ENCODE measurements at regions not wholly inside any gene's neighbourhood (a gene's known extent, or its start where the extent isn't known, plus 50 kb on each side); places are given as distances from the start of the nearest gene placed in this dataset.

GRCh38 chr4:82042042-82042441 lies 331.7 kb downstream of the HNRNPD start:
- no peak overlapping the region for H3K9ac ChIP-seq (ENCODE audit: insufficient read depth, low read length)
- H3K27ac ChIP-seq (ENCODE audit: insufficient read depth, low read length): no peak overlapping the region
- H3K27me3 ChIP-seq (ENCODE audit: control insufficient read depth, insufficient read depth, low read length): peaks cover 6% of the 10 kb centered on the region
- H3K79me2 ChIP-seq (ENCODE audit: control insufficient read depth, insufficient read depth, low read length): no peaks in the 10 kb centered on the region
- no peak overlapping the region for H2AFZ ChIP-seq (ENCODE audit: low read length)
- no peaks in the 10 kb centered on the region for H3K9me3 ChIP-seq (ENCODE audit: control insufficient read depth, insufficient read depth, low read depth, low read length)
- DNase-seq (ENCODE audit: low read depth in 2 of 2): no peak
- no peaks in the 10 kb centered on the region for H3K4me1 ChIP-seq (ENCODE audit: control insufficient read depth, extremely low read depth, insufficient read depth, low read length)
- no peaks in the 10 kb centered on the region for H3K36me3 ChIP-seq (ENCODE audit: control insufficient read depth, insufficient read depth, low read length)
- H4K20me1 ChIP-seq (ENCODE audit: control insufficient read depth, extremely low read depth, insufficient read depth, low read length): no peaks in the 10 kb centered on the region
- no peak overlapping the region for H3K4me3 ChIP-seq (replicated peaks in 1 of 4; ENCODE audit: control extremely low read depth in 1 of 4, insufficient read depth in 1 of 4, low read depth in 3 of 4, low read length in 4 of 4)
- TF ChIP-seq, protein P1, sequence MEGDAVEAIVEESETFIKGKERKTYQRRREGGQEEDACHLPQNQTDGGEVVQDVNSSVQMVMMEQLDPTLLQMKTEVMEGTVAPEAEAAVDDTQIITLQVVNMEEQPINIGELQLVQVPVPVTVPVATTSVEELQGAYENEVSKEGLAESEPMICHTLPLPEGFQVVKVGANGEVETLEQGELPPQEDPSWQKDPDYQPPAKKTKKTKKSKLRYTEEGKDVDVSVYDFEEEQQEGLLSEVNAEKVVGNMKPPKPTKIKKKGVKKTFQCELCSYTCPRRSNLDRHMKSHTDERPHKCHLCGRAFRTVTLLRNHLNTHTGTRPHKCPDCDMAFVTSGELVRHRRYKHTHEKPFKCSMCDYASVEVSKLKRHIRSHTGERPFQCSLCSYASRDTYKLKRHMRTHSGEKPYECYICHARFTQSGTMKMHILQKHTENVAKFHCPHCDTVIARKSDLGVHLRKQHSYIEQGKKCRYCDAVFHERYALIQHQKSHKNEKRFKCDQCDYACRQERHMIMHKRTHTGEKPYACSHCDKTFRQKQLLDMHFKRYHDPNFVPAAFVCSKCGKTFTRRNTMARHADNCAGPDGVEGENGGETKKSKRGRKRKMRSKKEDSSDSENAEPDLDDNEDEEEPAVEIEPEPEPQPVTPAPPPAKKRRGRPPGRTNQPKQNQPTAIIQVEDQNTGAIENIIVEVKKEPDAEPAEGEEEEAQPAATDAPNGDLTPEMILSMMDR (conservative IDR thresholded peaks at IDR 0.05 in 1 of 2, IDR thresholded peaks at IDR 0.05 in 1 of 2; ENCODE audit: low read depth in 1 of 2, low read length in 2 of 2): no peak
- H3K4me2 ChIP-seq (ENCODE audit: extremely low read depth, insufficient read depth, low read length): no peak overlapping the region

DNA sequence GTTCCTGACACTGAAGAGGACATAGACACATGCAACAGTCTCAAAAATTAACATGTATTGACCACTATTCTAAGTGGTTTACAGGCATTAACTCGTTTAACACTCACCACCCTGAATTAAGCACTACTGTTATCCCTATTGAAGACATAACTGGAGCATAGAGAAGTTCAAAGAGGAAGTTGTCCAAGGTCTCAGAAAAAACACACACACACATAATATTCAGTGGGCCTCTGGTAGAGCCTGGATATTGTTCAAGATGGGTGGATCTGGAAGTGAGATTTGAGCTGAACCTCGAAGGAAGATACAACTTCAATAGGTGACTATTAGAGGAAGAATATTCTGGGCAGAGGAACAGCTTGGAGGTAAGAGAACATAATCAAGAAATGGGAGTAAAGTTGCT lies 334.9 kb downstream of the HNRNPD start:
- Histone ChIP-seq H3K79me2 (ENCODE audit: control insufficient read depth, insufficient read depth, low read length) (no peaks in the 10 kb centered on the region), H2AFZ (ENCODE audit: low read length) (no peak overlapping the region), H3K4me2 (ENCODE audit: extremely low read depth, insufficient read depth, low read length) (no peak overlapping the region), H3K4me3 (replicated peaks in 1 of 4; ENCODE audit: control extremely low read depth in 1 of 4, insufficient read depth in 1 of 4, low read depth in 3 of 4, low read length in 4 of 4) (no peak overlapping the region), H3K9ac (ENCODE audit: insufficient read depth, low read length) (no peak overlapping the region), H3K27me3 (ENCODE audit: control insufficient read depth, insufficient read depth, low read length) (peaks cover 6% of the 10 kb centered on the region), H3K4me1 (ENCODE audit: control insufficient read depth, extremely low read depth, insufficient read depth, low read length) (no peaks in the 10 kb centered on the region), H4K20me1 (ENCODE audit: control insufficient read depth, extremely low read depth, insufficient read depth, low read length) (no peaks in the 10 kb centered on the region), H3K36me3 (ENCODE audit: control insufficient read depth, insufficient read depth, low read length) (no peaks in the 10 kb centered on the region), H3K27ac (ENCODE audit: insufficient read depth, low read length) (no peak overlapping the region), H3K9me3 (ENCODE audit: control insufficient read depth, insufficient read depth, low read depth, low read length) (no peaks in the 10 kb centered on the region)
- no peak for DNase-seq (ENCODE audit: low read depth in 2 of 2)
- TF ChIP-seq, protein P1 (conservative IDR thresholded peaks at IDR 0.05 in 1 of 2, IDR thresholded peaks at IDR 0.05 in 1 of 2; ENCODE audit: low read depth in 1 of 2, low read length in 2 of 2): no peak
- TF ChIP-seq EZH2 (IDR thresholded peaks at IDR 0.05; ENCODE audit: low read length, missing control alignments): no peak

GRCh38 chr4:82036181-82036580 lies 337.6 kb downstream of the HNRNPD start:
- DNase-seq (ENCODE audit: low read depth in 2 of 2): no peak
- no peak overlapping the region for H3K4me3 ChIP-seq (replicated peaks in 1 of 4; ENCODE audit: control extremely low read depth in 1 of 4, insufficient read depth in 1 of 4, low read depth in 3 of 4, low read length in 4 of 4)
- H3K27ac ChIP-seq (ENCODE audit: insufficient read depth, low read length): no peak overlapping the region
- no peaks in the 10 kb centered on the region for H4K20me1 ChIP-seq (ENCODE audit: control insufficient read depth, extremely low read depth, insufficient read depth, low read length)
- H3K27me3 ChIP-seq (ENCODE audit: control insufficient read depth, insufficient read depth, low read length): no peaks in the 10 kb centered on the region
- no peaks in the 10 kb centered on the region for H3K36me3 ChIP-seq (ENCODE audit: control insufficient read depth, insufficient read depth, low read length)
- H3K9ac ChIP-seq (ENCODE audit: insufficient read depth, low read length): no peak overlapping the region
- no peak for TF ChIP-seq EZH2 (IDR thresholded peaks at IDR 0.05; ENCODE audit: low read length, missing control alignments)
- TF ChIP-seq, protein P1 (conservative IDR thresholded peaks at IDR 0.05 in 1 of 2, IDR thresholded peaks at IDR 0.05 in 1 of 2; ENCODE audit: low read depth in 1 of 2, low read length in 2 of 2): no peak
- H3K9me3 ChIP-seq (ENCODE audit: control insufficient read depth, insufficient read depth, low read depth, low read length): no peaks in the 10 kb centered on the region
- no peaks in the 10 kb centered on the region for H3K4me1 ChIP-seq (ENCODE audit: control insufficient read depth, extremely low read depth, insufficient read depth, low read length)
- H3K4me2 ChIP-seq (ENCODE audit: extremely low read depth, insufficient read depth, low read length): no peak overlapping the region
- no peaks in the 10 kb centered on the region for H3K79me2 ChIP-seq (ENCODE audit: control insufficient read depth, insufficient read depth, low read length)
- H2AFZ ChIP-seq (ENCODE audit: low read length): no peak overlapping the region
